ENCODE measurements at regions not wholly inside any gene's neighbourhood (a gene's known extent, or its start where the extent isn't known, plus 50 kb on each side); places are given as distances from the start of the nearest gene placed in this dataset.

- TF ChIP-seq GABPA (IDR thresholded peaks at IDR 0.05 in 1 of 2, conservative IDR thresholded peaks at IDR 0.05 in 1 of 2) (no peak), JUND (IDR thresholded peaks at IDR 0.05) (no peak), TAF1 (conservative IDR thresholded peaks at IDR 0.05) (no peak), MAX (IDR thresholded peaks at IDR 0.05) (no peak), EGR1 (IDR thresholded peaks at IDR 0.05; ENCODE audit: low read depth in 2 of 2) (no peak), REST (IDR thresholded peaks at IDR 0.05) (no peak), ATF3 (IDR thresholded peaks at IDR 0.05) (no peak), RAD21 (IDR thresholded peaks at IDR 0.05) (no peak), YY1 (IDR thresholded peaks at IDR 0.05) (no peak), HNF4A (conservative IDR thresholded peaks at IDR 0.05) (no peak), RXRA (IDR thresholded peaks at IDR 0.05) (no peak), ZBTB33 (IDR thresholded peaks at IDR 0.05) (no peak), SP1 (IDR thresholded peaks at IDR 0.05) (no peak), CTCF (IDR thresholded peaks at IDR 0.05; ENCODE audit: low read depth, low read length, missing input control) (no peak), NR2F2 (IDR thresholded peaks at IDR 0.05) (no peak), FOXA1 (IDR thresholded peaks at IDR 0.05) (no peak)
Observed at GRCh38 chr21:25402134-25402961, 204.9 kb downstream of the MRPL39 start.

More at GRCh38 chr21:25402134-25402961, 204.9 kb downstream of the MRPL39 start:
- Histone ChIP-seq H3K4me3 (ENCODE audit: low read depth in 1 of 3, low read length in 3 of 3) (no peak overlapping the region), H3K9ac (ENCODE audit: low read depth in 1 of 2, low read length in 2 of 2) (no peak overlapping the region), H3K36me3 (ENCODE audit: control insufficient read depth in 4 of 4, insufficient read depth in 3 of 4, low read depth in 1 of 4, low read length in 3 of 4) (no peaks in the 10 kb centered on the region), H3K4me1 (ENCODE audit: control insufficient read depth in 4 of 4, insufficient read depth in 4 of 4, low read length in 3 of 4) (no peaks in the 10 kb centered on the region), H3K27ac (ENCODE audit: low read depth in 1 of 2, low read length in 2 of 2) (no peak overlapping the region), H3K9me3 (ENCODE audit: control insufficient read depth in 4 of 4, low read length in 3 of 4) (no peaks in the 10 kb centered on the region), H3K27me3 (ENCODE audit: control insufficient read depth in 4 of 4, insufficient read depth in 4 of 4, low read length in 3 of 4) (no peaks in the 10 kb centered on the region)
- 70% methylated on average over 7 of the region's 7 CpGs for WGBS
- no peak for DNase-seq (ENCODE audit: low spot score)
